Liver (tissue), 8 donors: ENCODE measurements at regions not wholly inside any gene's neighbourhood (a gene's known extent, or its start where the extent isn't known, plus 50 kb on each side); places are given as distances from the start of the nearest gene placed in this dataset.

ENCODE experiments used
- DNase-seq: peaks from one replicate; pipeline ENCODE4 v3.0.0-alpha.2; 2017; ENCODE audit warnings: low spot score
- H3K27ac ChIP-seq, 2 donors: one replicate each; pipeline ENCODE4 v1.7.0; 2013; ENCODE audit warnings: inconsistent platforms in 2 of 2, low read length in 2 of 2, control low read depth in 1 of 2, low read depth in 1 of 2, mild to moderate bottlenecking in 1 of 2
- H3K27me3 ChIP-seq, 4 donors: one replicate each; pipeline versions ENCODE4 v1.6.1 to v1.7.0; 2013; ENCODE audit warnings: low read length in 3 of 4, inconsistent platforms in 1 of 4, mild to moderate bottlenecking in 1 of 4, moderate library complexity in 1 of 4; ENCODE audit not compliant: control insufficient read depth in 4 of 4, insufficient read depth in 4 of 4
- H3K36me3 ChIP-seq, 4 donors: one replicate each; pipeline versions ENCODE4 v1.6.1 to v1.7.0; 2013; ENCODE audit warnings: low read length in 3 of 4, mild to moderate bottlenecking in 3 of 4, low read depth in 1 of 4, moderate library complexity in 1 of 4; ENCODE audit not compliant: control insufficient read depth in 4 of 4, insufficient read depth in 3 of 4
- H3K4me1 ChIP-seq, 4 donors: one replicate each; pipeline versions ENCODE4 v1.6.1 to v1.7.0; 2013; ENCODE audit warnings: low read length in 3 of 4, mild to moderate bottlenecking in 3 of 4, moderate library complexity in 1 of 4; ENCODE audit not compliant: control insufficient read depth in 4 of 4, insufficient read depth in 4 of 4
- H3K4me3 ChIP-seq, 3 donors: one replicate each; pipeline versions ENCODE4 v1.6.1 to v1.7.0; 2013; ENCODE audit warnings: low read length in 3 of 3, control low read depth in 1 of 3, low read depth in 1 of 3, mild to moderate bottlenecking in 1 of 3
- H3K9ac ChIP-seq, 2 donors: one replicate each; pipeline ENCODE4 v1.7.0; 2013; ENCODE audit warnings: low read length in 2 of 2, mild to moderate bottlenecking in 2 of 2, moderate library complexity in 2 of 2, control low read depth in 1 of 2, low read depth in 1 of 2
- H3K9me3 ChIP-seq, 4 donors: one replicate each; pipeline versions ENCODE4 v1.6.1 to v1.7.0; 2013; ENCODE audit warnings: low read length in 3 of 4; ENCODE audit not compliant: control insufficient read depth in 4 of 4
- CTCF ChIP-seq: fragments of 150-350 bp; IDR thresholded peaks from 2 replicates; pipeline ENCODE4 v1.5.1; 2017; ENCODE audit warnings: improper control_type of control experiment, low read depth, low read length; ENCODE audit not compliant: missing input control
- EGR1 ChIP-seq, 2 donors: IDR thresholded peaks; 2 replicates each; pipeline ENCODE4 v1.6.1; 2016 to 2018; ENCODE audit warnings: antibody characterized with exemption in 2 of 2, low read depth in 2 of 2
- FOXA1 ChIP-seq: IDR thresholded peaks from 2 replicates; pipeline ENCODE4 v1.6.1; 2016; ENCODE audit warnings: antibody characterized with exemption
- FOXA2 ChIP-seq: IDR thresholded peaks from 2 replicates; pipeline ENCODE4 v1.6.1; 2016; ENCODE audit warnings: antibody characterized with exemption
- GABPA ChIP-seq, 2 donors: IDR thresholded peaks in 1 of 2; conservative IDR thresholded peaks in 1 of 2; 2 replicates each; pipeline ENCODE4 v1.6.1; 2016; ENCODE audit warnings: antibody characterized with exemption in 2 of 2, mild to moderate bottlenecking in 1 of 2, moderate library complexity in 1 of 2
- HNF4G ChIP-seq: IDR thresholded peaks from 2 replicates; pipeline ENCODE4 v1.6.1; 2016; ENCODE audit warnings: antibody characterized with exemption
- JUND ChIP-seq, 2 donors: IDR thresholded peaks; 2 replicates each; pipeline ENCODE4 v1.6.1; 2016; ENCODE audit warnings: antibody characterized with exemption in 2 of 2
- MAX ChIP-seq: IDR thresholded peaks from 2 replicates; pipeline ENCODE4 v1.6.1; 2016; ENCODE audit warnings: antibody characterized with exemption
- NR2F2 ChIP-seq: IDR thresholded peaks from 2 replicates; pipeline ENCODE4 v1.6.1; 2016; ENCODE audit warnings: antibody characterized with exemption
- RAD21 ChIP-seq, 2 donors: IDR thresholded peaks; 2 replicates each; pipeline ENCODE4 v1.6.1; 2016; ENCODE audit warnings: antibody characterized with exemption in 2 of 2, mild to moderate bottlenecking in 2 of 2
- REST ChIP-seq: IDR thresholded peaks from 2 replicates; pipeline ENCODE4 v1.6.1; 2016; ENCODE audit warnings: antibody characterized with exemption, mild to moderate bottlenecking
- TAF1 ChIP-seq: conservative IDR thresholded peaks from 2 replicates; pipeline ENCODE4 v1.6.1; 2016; ENCODE audit warnings: antibody characterized with exemption, mild to moderate bottlenecking
- YY1 ChIP-seq: IDR thresholded peaks from 2 replicates; pipeline ENCODE4 v1.6.1; 2016; ENCODE audit warnings: antibody characterized with exemption, mild to moderate bottlenecking
- ZBTB33 ChIP-seq: IDR thresholded peaks from 2 replicates; pipeline ENCODE4 v1.6.1; 2016; ENCODE audit warnings: antibody characterized with exemption
- WGBS: extraction: QIAGEN DNeasy Blood & Tissue Kit; methylation state at CpG from one replicate; pipeline ENCODE4 v1.1.7; 2013; 5-methylcytosine and 5-hydroxymethylcytosine counted together
- donor health status: healthy.
- donor health status: healthy.
- donor health status: healthy.
- donor health status: healthy.
- donor health status: healthy.

- Histone ChIP-seq H3K27ac (no peak overlapping the region), H3K4me3 (peak overlapping the region in 2 of 3 donors; percentile 16 to 37)
- WGBS = 19% methylated on average over 30 of the region's 30 CpGs
These were observed 125.5 kb upstream of the ZNF516 start for GRCh38 chr18:76620321-76621170.

GRCh38 chr18:76619621-76620315, 124.7 kb upstream of the ZNF516 start:
- peak overlapping the region in 1 of 3 donors; percentile 37 for H3K4me3 ChIP-seq
- WGBS = 58% methylated on average over 27 of the region's 27 CpGs
- peak overlapping the region; percentile 36 to 40 for H3K9ac ChIP-seq
- no peak for DNase-seq
- no peaks in the 10 kb centered on the region for H3K27me3 ChIP-seq
- peaks cover 2 to 44% (median 33%) of the 10 kb centered on the region in 4 donors for H3K4me1 ChIP-seq
- H3K27ac ChIP-seq = peak overlapping the region; percentile 66 to 70
- H3K9me3 ChIP-seq = no peaks in the 10 kb centered on the region
- TF ChIP-seq GABPA (IDR thresholded peaks at IDR 0.05 in 1 of 2, conservative IDR thresholded peaks at IDR 0.05 in 1 of 2) (peak in 1 of 2 donors; percentile 7), HNF4G (no peak)
- no peaks in the 10 kb centered on the region for H3K36me3 ChIP-seq

More at GRCh38 chr18:76620321-76621170, 125.5 kb upstream of the ZNF516 start:
- Histone ChIP-seq H3K4me1 (peaks cover 2 to 43% (median 32%) of the 10 kb centered on the region in 4 donors), H3K27me3 (no peaks in the 10 kb centered on the region), H3K9me3 (no peaks in the 10 kb centered on the region), H3K9ac (no peak overlapping the region), H3K36me3 (no peaks in the 10 kb centered on the region)
- peak; percentile 57 for DNase-seq
- TF ChIP-seq JUND (IDR thresholded peaks at IDR 0.05) = no peak
- TF ChIP-seq TAF1 = no peak
- no peak for TF ChIP-seq FOXA2
- no peak for TF ChIP-seq REST
- TF ChIP-seq CTCF = peak; percentile 33
- peak; percentile 54 to 65 for TF ChIP-seq RAD21 (IDR thresholded peaks at IDR 0.05)
- TF ChIP-seq YY1 = no peak
- TF ChIP-seq NR2F2 = no peak

- whole genome bisulfite sequencing = 30% methylated on average over 11 of the region's 11 CpGs
- Histone ChIP-seq H3K4me1 (peaks cover 2 to 44% (median 33%) of the 10 kb centered on the region in 4 donors), H3K27ac (peak overlapping the region; percentile 66 to 70), H3K36me3 (no peaks in the 10 kb centered on the region), H3K9me3 (no peaks in the 10 kb centered on the region), H3K9ac (peak overlapping the region; percentile 36 to 40), H3K4me3 (no peak overlapping the region), H3K27me3 (no peaks in the 10 kb centered on the region)
- DNase-seq = no peak
- TF ChIP-seq MAX = peak; percentile 75
- TF ChIP-seq NR2F2 = no peak
- TF ChIP-seq HNF4G = no peak
- peak; percentile 68 for TF ChIP-seq ZBTB33
- TF ChIP-seq EGR1 (IDR thresholded peaks at IDR 0.05; ENCODE audit: low read depth in 2 of 2) = peak in 1 of 2 donors; percentile 42
- peak; percentile 45 for TF ChIP-seq REST
- no peak for TF ChIP-seq TAF1
- TF ChIP-seq FOXA1 = no peak
These were observed 124.2 kb upstream of the ZNF516 start for GRCh38 chr18:76619261-76619620.
